AML-193 (cell line): ENCODE measurements at regions not wholly inside any gene's neighbourhood (a gene's known extent, or its start where the extent isn't known, plus 50 kb on each side); places are given as distances from the start of the nearest gene placed in this dataset.

ENCODE experiments used
- DNase-seq, 2 experiments: peaks; one replicate each; lab custom pipeline; 2025; lab: John Stamatoyannopoulos, UW

GRCh38 chr12:28879379-28879778 is 269.7 kb upstream of the FAR2 start:
- no peak for DNase-seq

- no peak for DNase-seq
These were observed 266.6 kb upstream of the FAR2 start for GRCh38 chr12:28882444-28882843.

GRCh38 chr12:28883406-28883997 is 265.6 kb upstream of the FAR2 start:
- DNase-seq, result no peak

- DNase-seq, result no peak
These were observed 264.0 kb upstream of the FAR2 start for GRCh38 chr12:28884904-28885679.

GRCh38 chr12:28885928-28886327 is 263.1 kb upstream of the FAR2 start:
- no peak for DNase-seq

GRCh38 chr12:28887461-28887990 is 261.6 kb upstream of the FAR2 start:
- no peak for DNase-seq

- DNase-seq, result no peak
These were observed 258.4 kb upstream of the FAR2 start for GRCh38 chr12:28890664-28891063.

- DNase-seq, result no peak
These were observed 258.0 kb upstream of the FAR2 start for GRCh38 chr12:28891126-28891525.

GRCh38 chr12:28893365-28893764 is 255.7 kb upstream of the FAR2 start:
- DNase-seq, result no peak

GRCh38 chr12:28893856-28894255 is 255.2 kb upstream of the FAR2 start:
- no peak for DNase-seq

GRCh38 chr12:28896421-28896820 is 252.7 kb upstream of the FAR2 start:
- DNase-seq, result no peak

- no peak for DNase-seq
These were observed 251.0 kb upstream of the FAR2 start for GRCh38 chr12:28898038-28898437.

GRCh38 chr12:28899951-28900350 is 249.1 kb upstream of the FAR2 start:
- DNase-seq, result no peak

- no peak for DNase-seq
These were observed 243.7 kb upstream of the FAR2 start for GRCh38 chr12:28905220-28905955.

GRCh38 chr12:28908646-28909045 is 240.4 kb upstream of the FAR2 start:
- DNase-seq, result no peak

- DNase-seq, result no peak
These were observed 239.8 kb upstream of the FAR2 start for GRCh38 chr12:28909291-28909690.

- DNase-seq, result no peak
These were observed 223.2 kb upstream of the FAR2 start for GRCh38 chr12:28925719-28926376.

- no peak for DNase-seq
These were observed 218.4 kb upstream of the FAR2 start for GRCh38 chr12:28930704-28931103.

GRCh38 chr12:28933176-28933575 is 215.9 kb upstream of the FAR2 start:
- no peak for DNase-seq

- DNase-seq, result no peak
These were observed 215.1 kb upstream of the FAR2 start for GRCh38 chr12:28933864-28934527.

GRCh38 chr12:28936221-28936620 is 212.9 kb upstream of the FAR2 start:
- DNase-seq, result no peak

- DNase-seq, result no peak
These were observed 212.4 kb upstream of the FAR2 start for GRCh38 chr12:28936711-28937110.
